GM04503 (cell line): ENCODE measurements at regions not wholly inside any gene's neighbourhood (a gene's known extent, or its start where the extent isn't known, plus 50 kb on each side); places are given as distances from the start of the nearest gene placed in this dataset.
"Not testable (repeated sequence)": the region's sequence is repeated elsewhere in the genome, so short reads cannot be mapped to it uniquely, and the experiment has no call there.

Experiments used
- DNase-seq: peaks from one replicate; pipeline ENCODE4 v3.0.0-alpha.2; 2012; ENCODE audit warnings: low read depth

- no peak for DNase-seq
Measured at GRCh38 chr11:134725716-134726639, 313.9 kb upstream of the B3GAT1 start.

- DNase-seq, result no peak
Measured at GRCh38 chr11:134725211-134725610, 313.2 kb upstream of the B3GAT1 start.

GRCh38 chr11:134724779-134725140, 312.7 kb upstream of the B3GAT1 start:
- no peak for DNase-seq

- DNase-seq, result no peak
Measured at GRCh38 chr11:134724106-134724778, 312.2 kb upstream of the B3GAT1 start.

- not testable (repeated sequence) for DNase-seq
Measured at GRCh38 chr11:134720691-134721070, 308.6 kb upstream of the B3GAT1 start.

GRCh38 chr11:134719940-134720690, 308.1 kb upstream of the B3GAT1 start:
- not testable (repeated sequence) for DNase-seq

- no peak for DNase-seq
Measured at GRCh38 chr11:134719397-134719796, 307.4 kb upstream of the B3GAT1 start.

GRCh38 chr11:134716582-134716981, 304.5 kb upstream of the B3GAT1 start:
- DNase-seq, result no peak

- DNase-seq, result no peak
Measured at GRCh38 chr11:134714021-134714656, 302.1 kb upstream of the B3GAT1 start.

GRCh38 chr11:134712228-134713145, 300.4 kb upstream of the B3GAT1 start:
- DNase-seq, result no peak

GRCh38 chr11:134711588-134711987, 299.5 kb upstream of the B3GAT1 start:
- no peak for DNase-seq

GRCh38 chr11:134710861-134711407, 298.9 kb upstream of the B3GAT1 start:
- no peak for DNase-seq

GRCh38 chr11:134705858-134706257, 293.8 kb upstream of the B3GAT1 start:
- no peak for DNase-seq

GRCh38 chr11:134702827-134703226, 290.8 kb upstream of the B3GAT1 start:
- DNase-seq, result no peak

GRCh38 chr11:134701564-134702165, 289.6 kb upstream of the B3GAT1 start:
- DNase-seq, result no peak

- no peak for DNase-seq
Measured at GRCh38 chr11:134700101-134700640, 288.1 kb upstream of the B3GAT1 start.

- no peak for DNase-seq
Measured at GRCh38 chr11:134696455-134696854, 284.4 kb upstream of the B3GAT1 start.

GRCh38 chr11:134691985-134692384, 279.9 kb upstream of the B3GAT1 start:
- no peak for DNase-seq

GRCh38 chr11:134691295-134691873, 279.3 kb upstream of the B3GAT1 start:
- no peak for DNase-seq

- DNase-seq, result no peak
Measured at GRCh38 chr11:134689886-134690285, 277.8 kb upstream of the B3GAT1 start.
